HepG2 (cell line): ENCODE measurements at regions not wholly inside any gene's neighbourhood (a gene's known extent, or its start where the extent isn't known, plus 50 kb on each side); places are given as distances from the start of the nearest gene placed in this dataset.
A peak's percentile ranks its signal among the peaks of the same experiment; 100 is the strongest.

ENCODE experiments used
- AGO1 ChIP-seq: fragments of 200-400 bp; formaldehyde crosslinking; IDR thresholded peaks from 2 replicates; pipeline ENCODE4 v1.6.1; 2017; ENCODE audit warnings: mild to moderate bottlenecking, low read depth, low read length, moderate library complexity; ENCODE audit not compliant: poor library complexity, severe bottlenecking
- ATF1 ChIP-seq: IDR thresholded peaks from 2 replicates; pipeline ENCODE4 v1.6.1; 2016; ENCODE audit warnings: mild to moderate bottlenecking, control low read depth
- GRHL1 ChIP-seq: sonication (generic); formaldehyde crosslinking; conservative IDR thresholded peaks from 2 replicates; pipeline ENCODE4 v1.8.0; 2022; ENCODE audit warnings: missing genetic modification reagents
- HDAC1 ChIP-seq: sonication (generic); formaldehyde crosslinking; IDR thresholded peaks from 2 replicates; pipeline ENCODE4 v1.5.1; 2020; ENCODE audit warnings: mild to moderate bottlenecking, missing genetic modification reagents
- HNF4A ChIP-seq: sonication (generic); formaldehyde crosslinking; IDR thresholded peaks from 2 replicates; pipeline ENCODE4 v1.4.0; 2020; ENCODE audit warnings: missing genetic modification reagents
- KLF15 ChIP-seq: sonication (generic); formaldehyde crosslinking; IDR thresholded peaks from 2 replicates; pipeline ENCODE4 v1.8.1; 2023; ENCODE audit warnings: borderline replicate concordance, mild to moderate bottlenecking, inconsistent platforms, missing genetic modification reagents, mixed read lengths
- NFYB ChIP-seq: sonication (generic); formaldehyde crosslinking; IDR thresholded peaks from 2 replicates; pipeline ENCODE4 v1.4.0; 2020; ENCODE audit warnings: missing genetic modification reagents
- NRL ChIP-seq: sonication (generic); formaldehyde crosslinking; IDR thresholded peaks from 2 replicates; pipeline ENCODE4 v1.5.0; 2020; ENCODE audit warnings: missing genetic modification reagents, mild to moderate bottlenecking, moderate library complexity, borderline replicate concordance
- PAF1 ChIP-seq: IDR thresholded peaks from 2 replicates; pipeline ENCODE4 v1.6.1; 2016; ENCODE audit warnings: missing genetic modification reagents, missing compliant biosample characterization
- SSRP1 ChIP-seq: IDR thresholded peaks from 2 replicates; pipeline ENCODE4 v1.6.1; 2016; ENCODE audit warnings: control low read depth
- TAF15 ChIP-seq: fragments of 200-400 bp; formaldehyde crosslinking; IDR thresholded peaks from one replicate; pipeline ENCODE4 v1.6.1; 2018; ENCODE audit warnings: mild to moderate bottlenecking, low read depth, low read length; ENCODE audit not compliant: poor library complexity, severe bottlenecking
- XBP1 ChIP-seq: sonication (generic); formaldehyde crosslinking; IDR thresholded peaks from 2 replicates; pipeline ENCODE4 v1.5.0; 2020; ENCODE audit warnings: missing genetic modification reagents
- ZBTB8A ChIP-seq: sonication (generic); formaldehyde crosslinking; IDR thresholded peaks from 2 replicates; pipeline ENCODE4 v1.4.0; 2020; ENCODE audit warnings: mild to moderate bottlenecking, low read depth, missing genetic modification reagents, borderline replicate concordance
- ZIK1 ChIP-seq: sonication (generic); formaldehyde crosslinking; IDR thresholded peaks from 2 replicates; pipeline ENCODE4 v1.5.0; 2020; ENCODE audit warnings: mild to moderate bottlenecking, low read depth, missing genetic modification reagents, borderline replicate concordance
- ZNF234 ChIP-seq: sonication (generic); formaldehyde crosslinking; conservative IDR thresholded peaks from 2 replicates; pipeline ENCODE4 v1.5.1; 2020; ENCODE audit warnings: mild to moderate bottlenecking, missing genetic modification reagents
- ZNF251 ChIP-seq: sonication (generic); formaldehyde crosslinking; IDR thresholded peaks from 2 replicates; pipeline ENCODE4 v1.9.0; 2021; ENCODE audit warnings: mild to moderate bottlenecking, missing genetic modification reagents
- ZNF44 ChIP-seq: sonication (generic); formaldehyde crosslinking; IDR thresholded peaks from 2 replicates; pipeline ENCODE4 v1.5.1; 2020; ENCODE audit warnings: mild to moderate bottlenecking, missing genetic modification reagents
- ZNF530 ChIP-seq: sonication (generic); formaldehyde crosslinking; IDR thresholded peaks from 2 replicates; pipeline ENCODE4 v1.5.0; 2020; ENCODE audit warnings: low read depth, mild to moderate bottlenecking, missing genetic modification reagents
- ZNF589 ChIP-seq: sonication (generic); formaldehyde crosslinking; conservative IDR thresholded peaks from 2 replicates; pipeline ENCODE4 v1.8.0; 2022; ENCODE audit warnings: mild to moderate bottlenecking, moderate library complexity, missing genetic modification reagents
- ZNF639 ChIP-seq: conservative IDR thresholded peaks from 2 replicates; pipeline ENCODE4 v1.6.1; 2018; ENCODE audit warnings: missing genetic modification reagents
- ZNF644 ChIP-seq: IDR thresholded peaks from 2 replicates; pipeline ENCODE4 v1.6.1; 2016; ENCODE audit warnings: low read depth
- ZNF746 ChIP-seq: sonication (generic); formaldehyde crosslinking; IDR thresholded peaks from 2 replicates; pipeline ENCODE4 v1.8.0; 2022; ENCODE audit warnings: mild to moderate bottlenecking, missing genetic modification reagents
- ZNF777 ChIP-seq: sonication (generic); formaldehyde crosslinking; IDR thresholded peaks from 2 replicates; pipeline ENCODE4 v1.4.0; 2020; ENCODE audit warnings: missing genetic modification reagents
- ZSCAN20 ChIP-seq: sonication (generic); formaldehyde crosslinking; IDR thresholded peaks from 2 replicates; pipeline ENCODE4 v1.4.0; 2020; ENCODE audit warnings: missing genetic modification reagents, mild to moderate bottlenecking, borderline replicate concordance
- TF ChIP-seq, protein P1 (sequence below): IDR thresholded peaks from 2 replicates; pipeline ENCODE4 v1.6.1; 2016; ENCODE audit warnings: mild to moderate bottlenecking

DNA sequence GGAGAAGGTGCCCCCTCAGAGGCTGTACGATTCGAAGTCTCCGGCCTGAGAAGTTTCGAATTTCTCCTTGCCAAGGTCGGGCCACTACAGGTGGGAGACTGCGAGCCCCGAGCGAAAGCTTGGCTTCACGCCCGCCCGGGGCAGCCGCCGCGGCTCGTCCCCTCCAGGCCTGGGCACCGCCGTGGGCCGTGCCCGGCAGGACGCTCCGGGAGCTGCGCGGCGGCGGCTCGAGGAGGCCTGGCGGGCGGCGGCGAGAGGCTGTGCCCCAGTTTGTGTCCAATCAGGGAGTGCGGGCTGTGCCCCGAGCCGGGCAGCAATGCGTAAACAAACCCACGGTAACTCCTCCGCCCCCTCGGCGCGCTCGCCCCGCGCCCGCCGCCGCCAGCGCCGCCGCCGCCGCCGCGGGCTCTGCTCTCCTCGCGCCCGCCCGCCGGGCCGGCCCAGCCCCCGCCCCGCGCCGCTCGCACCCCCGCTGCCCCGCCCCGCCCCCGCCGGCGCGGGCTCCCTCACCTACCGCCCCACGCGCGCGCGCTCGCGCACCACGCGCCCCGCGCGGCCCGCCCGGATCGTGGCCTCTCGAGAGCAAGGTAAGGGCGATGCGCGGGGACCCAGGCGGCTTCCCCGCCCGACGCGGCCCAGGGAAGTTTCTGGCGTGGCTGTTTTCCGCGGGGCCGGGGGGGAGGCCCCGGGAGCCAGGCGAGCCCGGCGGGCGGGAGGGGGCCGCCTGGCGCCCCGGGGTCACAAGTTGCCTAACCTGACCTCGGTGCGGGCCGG, 57.8 kb upstream of the PCGF5 start (continued):
- TF ChIP-seq HDAC1 (CRISPR knock-in tag) = 0 out of 2 replicates have a peak, but pooled peaks have one; percentile 29
- TF ChIP-seq ZNF639 (CRISPR knock-in tag) = no peak
- no peak for TF ChIP-seq HNF4A (CRISPR knock-in tag)
- TF ChIP-seq NRL (CRISPR knock-in tag) = no peak
- no peak for TF ChIP-seq ATF1
- 0 out of 2 replicates have a peak, but pooled peaks have one; percentile 24 for TF ChIP-seq NFYB
- TF ChIP-seq ZIK1 = 0 out of 2 replicates have a peak, but pooled peaks have one; percentile 45
- no peak for TF ChIP-seq ZNF44 (CRISPR knock-in tag)
- no peak for TF ChIP-seq GRHL1 (CRISPR knock-in tag)
- no peak for TF ChIP-seq ZNF589 (CRISPR knock-in tag)
- no peak for TF ChIP-seq AGO1
- no peak for TF ChIP-seq ZNF530
- TF ChIP-seq, protein P1, sequence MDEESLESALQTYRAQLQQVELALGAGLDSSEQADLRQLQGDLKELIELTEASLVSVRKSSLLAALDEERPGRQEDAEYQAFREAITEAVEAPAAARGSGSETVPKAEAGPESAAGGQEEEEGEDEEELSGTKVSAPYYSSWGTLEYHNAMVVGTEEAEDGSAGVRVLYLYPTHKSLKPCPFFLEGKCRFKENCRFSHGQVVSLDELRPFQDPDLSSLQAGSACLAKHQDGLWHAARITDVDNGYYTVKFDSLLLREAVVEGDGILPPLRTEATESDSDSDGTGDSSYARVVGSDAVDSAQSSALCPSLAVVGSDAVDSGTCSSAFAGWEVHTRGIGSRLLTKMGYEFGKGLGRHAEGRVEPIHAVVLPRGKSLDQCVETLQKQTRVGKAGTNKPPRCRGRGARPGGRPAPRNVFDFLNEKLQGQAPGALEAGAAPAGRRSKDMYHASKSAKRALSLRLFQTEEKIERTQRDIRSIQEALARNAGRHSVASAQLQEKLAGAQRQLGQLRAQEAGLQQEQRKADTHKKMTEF (CRISPR knock-in tag) = no peak
- TF ChIP-seq ZNF251 (CRISPR knock-in tag) = no peak
- no peak for TF ChIP-seq ZBTB8A
- no peak for TF ChIP-seq KLF15 (CRISPR knock-in tag)
- no peak for TF ChIP-seq ZNF746 (CRISPR knock-in tag)
- no peak for TF ChIP-seq SSRP1 (CRISPR knock-in tag)
- TF ChIP-seq ZNF234 (CRISPR knock-in tag) = no peak
- TF ChIP-seq PAF1 (CRISPR knock-in tag) = no peak
- TF ChIP-seq ZNF644 (CRISPR knock-in tag) = no peak
- peak; percentile 79 for TF ChIP-seq ZNF777 (CRISPR knock-in tag)
- no peak for TF ChIP-seq TAF15
- no peak for TF ChIP-seq ZSCAN20 (CRISPR knock-in tag)
- TF ChIP-seq XBP1 (CRISPR knock-in tag) = no peak
